Mesendoderm (in vitro differentiated cells): ENCODE measurements at regions not wholly inside any gene's neighbourhood (a gene's known extent, or its start where the extent isn't known, plus 50 kb on each side); places are given as distances from the start of the nearest gene placed in this dataset.

Experiments used
- DNase-seq: peaks from one replicate; pipeline ENCODE4 v3.0.0; 2013
- H2AK5ac ChIP-seq: 2 replicates; pipeline ENCODE4 v1.6.1; 2013; ENCODE audit warnings: low read length, inconsistent platforms
- H2BK120ac ChIP-seq: 2 replicates; pipeline ENCODE4 v1.6.1; 2013; ENCODE audit warnings: low read depth, mild to moderate bottlenecking, low read length, moderate library complexity, mixed read lengths
- H2BK15ac ChIP-seq: replicated peaks from 2 replicates; pipeline ENCODE4 v1.6.1; 2013; ENCODE audit warnings: low read depth, mild to moderate bottlenecking, moderate library complexity
- H2BK5ac ChIP-seq: 2 replicates; pipeline ENCODE4 v1.6.1; 2013; ENCODE audit warnings: low read length, inconsistent platforms
- H3K18ac ChIP-seq: 2 replicates; pipeline ENCODE4 v1.6.1; 2013; ENCODE audit warnings: mild to moderate bottlenecking, low read length, mixed read lengths
- H3K23ac ChIP-seq: one replicate; pipeline ENCODE4 v1.6.1; 2013; ENCODE audit warnings: low read length
- H3K27ac ChIP-seq: 2 replicates; pipeline ENCODE4 v1.5.1; 2013; ENCODE audit warnings: low read depth, mild to moderate bottlenecking, inconsistent platforms, low read length, moderate library complexity
- H3K27me3 ChIP-seq: 2 replicates; pipeline ENCODE4 v1.6.1; 2013; ENCODE audit warnings: low read length, control low read depth, mild to moderate bottlenecking, inconsistent platforms; ENCODE audit not compliant: insufficient read depth, poor library complexity
- H3K36me3 ChIP-seq: 2 replicates; pipeline ENCODE4 v1.6.1; 2013; ENCODE audit warnings: low read length, inconsistent platforms; ENCODE audit not compliant: control insufficient read depth, insufficient read depth
- H3K4ac ChIP-seq: one replicate; pipeline ENCODE4 v1.6.1; 2013; ENCODE audit warnings: low read depth, mild to moderate bottlenecking, low read length, moderate library complexity
- H3K4me1 ChIP-seq: 2 replicates; pipeline ENCODE4 v1.6.1; 2013; ENCODE audit warnings: low read depth, low read length, inconsistent platforms; ENCODE audit not compliant: control insufficient read depth
- H3K4me2 ChIP-seq: 2 replicates; pipeline ENCODE4 v1.6.1; 2013; ENCODE audit warnings: low read length
- H3K4me3 ChIP-seq: 2 replicates; pipeline ENCODE4 v1.5.1; 2013; ENCODE audit warnings: mild to moderate bottlenecking, low read length
- H3K56ac ChIP-seq: one replicate; pipeline ENCODE4 v1.6.1; 2013; ENCODE audit warnings: low read length
- H3K79me1 ChIP-seq: 2 replicates; pipeline ENCODE4 v1.6.1; 2013; ENCODE audit warnings: low read length, inconsistent platforms
- H3K79me2 ChIP-seq: 2 replicates; pipeline ENCODE4 v1.6.1; 2013; ENCODE audit warnings: mild to moderate bottlenecking, low read length; ENCODE audit not compliant: control insufficient read depth, insufficient read depth
- H3K9ac ChIP-seq: 2 replicates; pipeline ENCODE4 v1.6.1; 2013; ENCODE audit warnings: low read length, inconsistent platforms
- H4K5ac ChIP-seq: one replicate; pipeline ENCODE4 v1.6.1; 2013; ENCODE audit warnings: low read length
- H4K8ac ChIP-seq: one replicate; pipeline ENCODE4 v1.6.1; 2013; ENCODE audit warnings: low read depth, mild to moderate bottlenecking, control low read depth, low read length, moderate library complexity
- WGBS: extraction: QIAGEN DNeasy Blood & Tissue Kit; methylation state at CpG from one replicate; pipeline ENCODE4 v1.1.7; 2013; ENCODE audit warnings: low lambda C conversion rate, missing lambda C conversion rate; ENCODE audit not compliant: insufficient coverage; ENCODE audit errors: extremely low coverage; 5-methylcytosine and 5-hydroxymethylcytosine counted together

- Histone ChIP-seq H3K18ac (no peak overlapping the region), H3K79me2 (no peaks in the 10 kb centered on the region)
- no CpG with 5 or more reads among the region's 1 CpG for WGBS
Observed at GRCh38 chr20:11520596-11520995, 397.1 kb upstream of the BTBD3 start.

GRCh38 chr20:11521476-11522365 is 396.0 kb upstream of the BTBD3 start:
- H2BK120ac ChIP-seq: no peak overlapping the region
- H3K4me1 ChIP-seq: no peaks in the 10 kb centered on the region
- no peak overlapping the region for H3K4me3 ChIP-seq
- no peak overlapping the region for H3K56ac ChIP-seq
- DNase-seq: no peak
- no peak overlapping the region for H3K9ac ChIP-seq
- H2AK5ac ChIP-seq: no peak overlapping the region
- no peak overlapping the region for H3K23ac ChIP-seq
- no peak overlapping the region for H3K4ac ChIP-seq
- no peak overlapping the region for H3K18ac ChIP-seq
- no peak overlapping the region for H4K5ac ChIP-seq
- H3K4me2 ChIP-seq: no peak overlapping the region
- H3K79me2 ChIP-seq: no peaks in the 10 kb centered on the region
- no peaks in the 10 kb centered on the region for H3K79me1 ChIP-seq
- H3K36me3 ChIP-seq: no peaks in the 10 kb centered on the region
- no peak overlapping the region for H3K27ac ChIP-seq
- no peak overlapping the region for H2BK15ac ChIP-seq
- H3K27me3 ChIP-seq: no peaks in the 10 kb centered on the region
- no peak overlapping the region for H4K8ac ChIP-seq
- no CpG with 5 or more reads among the region's 4 CpGs for WGBS
- no peak overlapping the region for H2BK5ac ChIP-seq

More at GRCh38 chr20:11520596-11520995, 397.1 kb upstream of the BTBD3 start:
- no peaks in the 10 kb centered on the region for H3K36me3 ChIP-seq
- H3K4ac ChIP-seq: no peak overlapping the region
- no peaks in the 10 kb centered on the region for H3K4me1 ChIP-seq
- no peak overlapping the region for H2BK120ac ChIP-seq
- no peak overlapping the region for H3K9ac ChIP-seq
- H4K8ac ChIP-seq: no peak overlapping the region
- no peak overlapping the region for H3K27ac ChIP-seq
- H2BK5ac ChIP-seq: no peak overlapping the region
- H3K79me1 ChIP-seq: no peaks in the 10 kb centered on the region
- no peak overlapping the region for H3K56ac ChIP-seq
- no peak overlapping the region for H3K4me3 ChIP-seq
- H2AK5ac ChIP-seq: no peak overlapping the region
- no peak overlapping the region for H4K5ac ChIP-seq
- H3K27me3 ChIP-seq: no peaks in the 10 kb centered on the region
- H3K23ac ChIP-seq: no peak overlapping the region
- no peak overlapping the region for H3K4me2 ChIP-seq
- no peak overlapping the region for H2BK15ac ChIP-seq
- no peak for DNase-seq

- Histone ChIP-seq H4K8ac (no peak overlapping the region), H3K27ac (no peak overlapping the region), H3K27me3 (no peaks in the 10 kb centered on the region), H3K56ac (no peak overlapping the region), H3K36me3 (no peaks in the 10 kb centered on the region), H3K4me2 (no peak overlapping the region), H3K9ac (no peak overlapping the region), H3K18ac (no peak overlapping the region), H2BK120ac (no peak overlapping the region), H3K79me1 (no peaks in the 10 kb centered on the region), H3K4me3 (no peak overlapping the region), H3K23ac (no peak overlapping the region), H2AK5ac (no peak overlapping the region), H3K4ac (no peak overlapping the region), H3K4me1 (no peaks in the 10 kb centered on the region), H2BK15ac (no peak overlapping the region), H4K5ac (no peak overlapping the region), H3K79me2 (no peaks in the 10 kb centered on the region), H2BK5ac (no peak overlapping the region)
- no CpG with 5 or more reads among the region's 2 CpGs for WGBS
- no peak for DNase-seq
Observed at GRCh38 chr20:11522366-11522741, 395.3 kb upstream of the BTBD3 start.

GRCh38 chr20:11529047-11529446 is 388.6 kb upstream of the BTBD3 start:
- Histone ChIP-seq H3K23ac (no peak overlapping the region), H3K79me1 (no peaks in the 10 kb centered on the region), H2BK120ac (no peak overlapping the region), H3K56ac (no peak overlapping the region), H3K27me3 (no peaks in the 10 kb centered on the region), H2BK15ac (no peak overlapping the region), H3K36me3 (no peaks in the 10 kb centered on the region), H3K4me3 (no peak overlapping the region), H4K8ac (no peak overlapping the region), H3K79me2 (no peaks in the 10 kb centered on the region), H2AK5ac (no peak overlapping the region), H4K5ac (no peak overlapping the region), H3K18ac (no peak overlapping the region), H3K4ac (no peak overlapping the region), H3K4me1 (no peaks in the 10 kb centered on the region), H3K4me2 (no peak overlapping the region), H2BK5ac (no peak overlapping the region), H3K27ac (no peak overlapping the region), H3K9ac (no peak overlapping the region)
- no CpG with 5 or more reads among the region's 4 CpGs for WGBS
- no peak for DNase-seq

GRCh38 chr20:11537032-11537431 is 380.7 kb upstream of the BTBD3 start:
- Histone ChIP-seq H3K27ac (no peak overlapping the region), H3K23ac (no peak overlapping the region), H3K27me3 (no peaks in the 10 kb centered on the region), H3K79me1 (no peaks in the 10 kb centered on the region), H3K4ac (no peak overlapping the region), H3K79me2 (no peaks in the 10 kb centered on the region), H3K4me3 (no peak overlapping the region), H2BK120ac (no peak overlapping the region), H2BK5ac (no peak overlapping the region), H3K18ac (no peak overlapping the region), H3K56ac (no peak overlapping the region), H3K9ac (no peak overlapping the region), H3K4me1 (peaks cover 3% of the 10 kb centered on the region), H4K8ac (no peak overlapping the region), H4K5ac (no peak overlapping the region), H2AK5ac (no peak overlapping the region), H2BK15ac (no peak overlapping the region), H3K4me2 (no peak overlapping the region), H3K36me3 (no peaks in the 10 kb centered on the region)
- no CpG with 5 or more reads among the region's 2 CpGs for WGBS
- DNase-seq: no peak

GRCh38 chr20:11539450-11539849 is 378.2 kb upstream of the BTBD3 start:
- Histone ChIP-seq H3K4me3 (no peak overlapping the region), H3K56ac (no peak overlapping the region), H3K27me3 (no peaks in the 10 kb centered on the region), H2BK5ac (no peak overlapping the region), H3K18ac (no peak overlapping the region), H3K36me3 (no peaks in the 10 kb centered on the region), H3K4me1 (peaks cover 3% of the 10 kb centered on the region), H3K4me2 (no peak overlapping the region), H4K5ac (no peak overlapping the region), H2BK120ac (no peak overlapping the region), H3K9ac (no peak overlapping the region), H4K8ac (no peak overlapping the region), H3K23ac (no peak overlapping the region), H3K4ac (no peak overlapping the region), H3K79me2 (no peaks in the 10 kb centered on the region), H3K27ac (no peak overlapping the region), H2BK15ac (no peak overlapping the region), H3K79me1 (no peaks in the 10 kb centered on the region), H2AK5ac (no peak overlapping the region)
- no peak for DNase-seq
- WGBS: no CpG with 5 or more reads among the region's 4 CpGs
